ENCODE measurements at regions not wholly inside any gene's neighbourhood (a gene's known extent, or its start where the extent isn't known, plus 50 kb on each side); places are given as distances from the start of the nearest gene placed in this dataset.
A peak's percentile ranks its signal among the peaks of the same experiment; 100 is the strongest.

GRCh38 chr2:41934329-41934958, 113.4 kb upstream of the PKDCC start:
- peak in 1 of 2 donors; percentile 78 for DNase-seq (ENCODE audit: low read depth in 2 of 2)
- peak overlapping the region in 1 of 2 donors; percentile 1 for H3K4me3 ChIP-seq (replicated peaks in 1 of 2; ENCODE audit: low read depth in 2 of 2, low read length in 2 of 2)

GRCh38 chr2:41935002-41935401, 112.8 kb upstream of the PKDCC start:
- no peak overlapping the region for H3K4me3 ChIP-seq (replicated peaks in 1 of 2; ENCODE audit: low read depth in 2 of 2, low read length in 2 of 2)
- DNase-seq (ENCODE audit: low read depth in 2 of 2) = no peak
- no peak for TF ChIP-seq CTCF (IDR thresholded peaks at IDR 0.05; ENCODE audit: low read depth, low read length)

More at GRCh38 chr2:41934329-41934958, 113.4 kb upstream of the PKDCC start:
- TF ChIP-seq CTCF (IDR thresholded peaks at IDR 0.05; ENCODE audit: low read depth, low read length) = no peak

GRCh38 chr2:41935825-41936224, 112.0 kb upstream of the PKDCC start:
- TF ChIP-seq CTCF (IDR thresholded peaks at IDR 0.05; ENCODE audit: low read depth, low read length) = no peak
- no peak overlapping the region for H3K4me3 ChIP-seq (replicated peaks in 1 of 2; ENCODE audit: low read depth in 2 of 2, low read length in 2 of 2)
- DNase-seq (ENCODE audit: low read depth in 2 of 2) = no peak

- H3K4me3 ChIP-seq (replicated peaks in 1 of 2; ENCODE audit: low read depth in 2 of 2, low read length in 2 of 2) = no peak overlapping the region
- TF ChIP-seq CTCF (IDR thresholded peaks at IDR 0.05; ENCODE audit: low read depth, low read length) = no peak
- DNase-seq (ENCODE audit: low read depth in 2 of 2) = no peak
Measured at GRCh38 chr2:41936771-41937463, 110.9 kb upstream of the PKDCC start.

- TF ChIP-seq CTCF (IDR thresholded peaks at IDR 0.05; ENCODE audit: low read depth, low read length) = no peak
- DNase-seq (ENCODE audit: low read depth in 2 of 2) = peak in 1 of 2 donors; percentile 58
- no peak overlapping the region for H3K4me3 ChIP-seq (replicated peaks in 1 of 2; ENCODE audit: low read depth in 2 of 2, low read length in 2 of 2)
Measured at GRCh38 chr2:41937464-41937906, 110.3 kb upstream of the PKDCC start.

- peak in 1 of 2 donors; percentile 77 for DNase-seq (ENCODE audit: low read depth in 2 of 2)
- TF ChIP-seq CTCF (IDR thresholded peaks at IDR 0.05; ENCODE audit: low read depth, low read length) = no peak
Measured at GRCh38 chr2:41937921-41938708, 109.7 kb upstream of the PKDCC start.

More at GRCh38 chr2:41937921-41938708, 109.7 kb upstream of the PKDCC start:
- no peak overlapping the region for H3K4me3 ChIP-seq (replicated peaks in 1 of 2; ENCODE audit: low read depth in 2 of 2, low read length in 2 of 2)

Measured in cardiac fibroblast (primary cell).